DND-41 (cell line): ENCODE measurements at regions not wholly inside any gene's neighbourhood (a gene's known extent, or its start where the extent isn't known, plus 50 kb on each side); places are given as distances from the start of the nearest gene placed in this dataset.

ENCODE experiments used
- ATAC-seq: fragments of 200-7000 bp; cut with Tn5 transposase; 3 replicates; pipeline ENCODE4 v1.9.1; 2021; ENCODE audit warnings: low read depth; ENCODE audit not compliant: insufficient read depth
- DNase-seq: peaks from one replicate; pipeline ENCODE4 v3.0.0-alpha.2; 2020
- H2AFZ ChIP-seq: 2 replicates; pipeline ENCODE4 v1.6.0; 2012; ENCODE audit warnings: low read depth, low read length
- H3K27ac ChIP-seq: 2 replicates; pipeline ENCODE4 v1.5.1; 2012; ENCODE audit warnings: low read length, inconsistent platforms
- H3K27me3 ChIP-seq: fragments of 200-600 bp; sonication (generic); 2 replicates; pipeline ENCODE4 v1.6.0; 2012; ENCODE audit warnings: low read length, mild to moderate bottlenecking, inconsistent platforms; ENCODE audit not compliant: insufficient read depth, poor library complexity
- H3K36me3 ChIP-seq: 2 replicates; pipeline ENCODE4 v1.5.1; 2012; ENCODE audit warnings: low read length, inconsistent platforms; ENCODE audit not compliant: insufficient read depth
- H3K4me1 ChIP-seq: 2 replicates; pipeline ENCODE4 v1.5.1; 2012; ENCODE audit warnings: mild to moderate bottlenecking, low read length; ENCODE audit not compliant: insufficient read depth
- H3K4me2 ChIP-seq: 2 replicates; pipeline ENCODE4 v1.6.0; 2012; ENCODE audit warnings: mild to moderate bottlenecking, moderate library complexity, low read length, inconsistent platforms; ENCODE audit not compliant: insufficient read depth
- H3K4me3 ChIP-seq, 2 experiments: fragments of 200-600 bp in 1 of 2; shearing (Covaris generic) in 1 of 2; 2 replicates each; pipeline ENCODE4 v1.5.1; 2012 to 2016; ENCODE audit warnings: inconsistent platforms in 2 of 2, low read length in 2 of 2, mild to moderate bottlenecking in 2 of 2, low read depth in 1 of 2, moderate library complexity in 1 of 2
- H3K79me2 ChIP-seq: 2 replicates; pipeline ENCODE4 v1.6.0; 2012; ENCODE audit warnings: low read length, inconsistent platforms; ENCODE audit not compliant: insufficient read depth
- H3K9ac ChIP-seq: 2 replicates; pipeline ENCODE4 v1.6.0; 2012; ENCODE audit warnings: low read depth, mild to moderate bottlenecking, inconsistent platforms, low read length, moderate library complexity
- H3K9me3 ChIP-seq: 2 replicates; pipeline ENCODE4 v1.5.1; 2012; ENCODE audit warnings: low read length, moderate library complexity, mild to moderate bottlenecking, inconsistent platforms; ENCODE audit not compliant: insufficient read depth, severe bottlenecking
- H4K20me1 ChIP-seq: 2 replicates; pipeline ENCODE4 v1.6.0; 2012; ENCODE audit warnings: low read length; ENCODE audit not compliant: insufficient read depth
- EZH2 ChIP-seq: IDR thresholded peaks from 3 replicates; pipeline ENCODE4 v1.6.1; 2012; ENCODE audit warnings: borderline replicate concordance, low read depth, mild to moderate bottlenecking, moderate library complexity, low read length, inconsistent platforms; ENCODE audit not compliant: severe bottlenecking
- TF ChIP-seq, protein P1 (sequence below): IDR thresholded peaks from 2 replicates; pipeline ENCODE4 v1.5.1; 2012; ENCODE audit warnings: borderline replicate concordance, low read length, moderate library complexity, mild to moderate bottlenecking; ENCODE audit not compliant: poor library complexity, severe bottlenecking; ENCODE audit errors: extremely low read depth

DNA sequence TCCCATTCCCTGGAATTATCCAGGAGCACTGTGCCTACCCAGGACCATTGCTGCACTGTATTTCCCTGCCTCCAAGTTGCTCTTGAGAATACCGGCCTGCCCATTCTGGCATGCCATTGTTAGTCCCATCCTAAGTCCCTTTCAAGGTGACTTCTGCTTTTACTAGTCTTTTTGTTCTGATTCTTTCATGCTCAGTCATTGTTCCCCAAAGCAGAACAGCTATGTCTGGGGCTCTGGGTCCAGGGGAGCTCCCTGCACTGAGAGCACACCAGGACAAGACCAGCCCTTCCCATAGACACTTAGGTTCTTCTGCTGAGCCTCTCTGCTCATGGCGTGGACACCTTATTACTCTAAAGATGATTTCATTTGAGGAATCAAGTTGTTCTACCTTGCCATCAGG is 388.9 kb upstream of the KLF4 start:
- no peak overlapping the region for H3K4me2 ChIP-seq
- no peak overlapping the region for H3K4me3 ChIP-seq
- H3K27me3 ChIP-seq = no peaks in the 10 kb centered on the region
- H3K36me3 ChIP-seq = no peaks in the 10 kb centered on the region
- H3K9me3 ChIP-seq = no peaks in the 10 kb centered on the region
- no peak overlapping the region for H3K9ac ChIP-seq
- H3K27ac ChIP-seq = no peak overlapping the region
- DNase-seq (no peak), ATAC-seq (no peak)
- no peaks in the 10 kb centered on the region for H4K20me1 ChIP-seq
- TF ChIP-seq EZH2 = no peak
- TF ChIP-seq, protein P1, sequence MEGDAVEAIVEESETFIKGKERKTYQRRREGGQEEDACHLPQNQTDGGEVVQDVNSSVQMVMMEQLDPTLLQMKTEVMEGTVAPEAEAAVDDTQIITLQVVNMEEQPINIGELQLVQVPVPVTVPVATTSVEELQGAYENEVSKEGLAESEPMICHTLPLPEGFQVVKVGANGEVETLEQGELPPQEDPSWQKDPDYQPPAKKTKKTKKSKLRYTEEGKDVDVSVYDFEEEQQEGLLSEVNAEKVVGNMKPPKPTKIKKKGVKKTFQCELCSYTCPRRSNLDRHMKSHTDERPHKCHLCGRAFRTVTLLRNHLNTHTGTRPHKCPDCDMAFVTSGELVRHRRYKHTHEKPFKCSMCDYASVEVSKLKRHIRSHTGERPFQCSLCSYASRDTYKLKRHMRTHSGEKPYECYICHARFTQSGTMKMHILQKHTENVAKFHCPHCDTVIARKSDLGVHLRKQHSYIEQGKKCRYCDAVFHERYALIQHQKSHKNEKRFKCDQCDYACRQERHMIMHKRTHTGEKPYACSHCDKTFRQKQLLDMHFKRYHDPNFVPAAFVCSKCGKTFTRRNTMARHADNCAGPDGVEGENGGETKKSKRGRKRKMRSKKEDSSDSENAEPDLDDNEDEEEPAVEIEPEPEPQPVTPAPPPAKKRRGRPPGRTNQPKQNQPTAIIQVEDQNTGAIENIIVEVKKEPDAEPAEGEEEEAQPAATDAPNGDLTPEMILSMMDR = no peak
- no peak overlapping the region for H2AFZ ChIP-seq
- H3K79me2 ChIP-seq = no peaks in the 10 kb centered on the region
- H3K4me1 ChIP-seq = no peaks in the 10 kb centered on the region

DNA sequence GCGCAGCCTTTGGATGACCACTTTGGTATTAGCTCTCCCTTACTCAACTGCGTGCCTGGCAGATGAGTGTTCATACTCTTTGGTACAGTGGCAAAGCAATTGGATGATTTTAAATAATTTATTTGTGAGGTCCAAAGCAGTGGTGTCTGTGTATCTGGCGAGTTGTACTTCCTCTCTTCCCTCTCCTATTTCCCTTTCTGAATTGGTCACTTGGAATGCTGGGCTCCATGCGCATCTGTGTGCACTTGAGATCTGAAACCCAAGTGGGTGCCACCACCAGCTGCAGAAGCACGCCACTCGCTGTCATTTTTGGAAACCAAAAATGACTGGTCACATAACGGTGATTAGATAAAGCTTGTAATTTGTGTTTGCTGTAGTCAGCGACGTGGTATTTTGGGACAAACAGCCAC is 386.0 kb upstream of the KLF4 start:
- H3K27me3 ChIP-seq = no peaks in the 10 kb centered on the region
- ATAC-seq = no peak
- H3K9me3 ChIP-seq = no peaks in the 10 kb centered on the region
- H3K4me3 ChIP-seq = no peak overlapping the region
- no peaks in the 10 kb centered on the region for H3K79me2 ChIP-seq
- H2AFZ ChIP-seq = no peak overlapping the region
- H4K20me1 ChIP-seq = no peaks in the 10 kb centered on the region
- no peak overlapping the region for H3K27ac ChIP-seq
- H3K9ac ChIP-seq = no peak overlapping the region
- no peak overlapping the region for H3K4me2 ChIP-seq
- H3K4me1 ChIP-seq = no peaks in the 10 kb centered on the region
- TF ChIP-seq, protein P1 = no peak
- no peak for TF ChIP-seq EZH2
- DNase-seq = no peak
- H3K36me3 ChIP-seq = no peaks in the 10 kb centered on the region

DNA sequence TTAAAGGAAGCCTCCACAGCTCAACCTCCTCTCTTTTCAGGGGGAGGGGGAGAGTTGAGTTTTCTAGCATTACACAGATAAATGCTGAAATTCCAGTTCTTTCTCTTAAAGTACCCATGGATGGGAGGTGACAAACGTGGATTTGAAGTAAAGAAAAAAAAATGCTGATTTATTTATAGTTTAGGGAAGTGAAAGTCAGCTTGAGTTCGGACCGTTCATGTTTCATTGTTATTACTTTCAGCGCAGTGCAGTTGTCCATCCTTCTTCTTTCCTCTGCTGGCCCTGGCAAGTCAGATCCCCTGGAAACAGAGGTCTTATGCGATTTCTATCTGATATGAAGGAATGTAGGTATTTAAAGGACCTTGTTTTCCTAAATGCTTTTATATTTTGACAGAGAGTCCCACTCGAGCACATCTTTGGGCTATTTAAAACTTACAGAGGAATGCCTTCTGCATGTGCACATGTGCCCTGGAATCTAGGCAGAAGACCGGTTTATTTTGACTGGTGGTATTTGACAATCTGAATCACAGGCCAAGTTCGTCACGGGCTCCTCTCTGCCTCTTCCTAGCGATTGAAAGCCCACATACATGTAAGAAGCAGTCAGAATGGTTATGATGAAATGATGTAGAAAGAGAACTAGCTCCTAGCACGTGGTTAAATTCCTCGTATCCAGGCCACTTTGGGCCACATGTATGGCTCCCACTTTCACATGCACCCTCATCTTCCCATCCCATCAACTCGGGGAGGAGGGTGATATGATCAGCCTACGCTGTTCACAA is 385.2 kb upstream of the KLF4 start:
- TF ChIP-seq, protein P1 = no peak
- TF ChIP-seq EZH2 = no peak
- no peak overlapping the region for H3K27ac ChIP-seq
- no peaks in the 10 kb centered on the region for H3K4me1 ChIP-seq
- no peaks in the 10 kb centered on the region for H3K36me3 ChIP-seq
- no peak overlapping the region for H2AFZ ChIP-seq
- H3K4me3 ChIP-seq = no peak overlapping the region
- no peaks in the 10 kb centered on the region for H3K79me2 ChIP-seq
- no peaks in the 10 kb centered on the region for H4K20me1 ChIP-seq
- H3K27me3 ChIP-seq = no peaks in the 10 kb centered on the region
- H3K9ac ChIP-seq = no peak overlapping the region
- no peak for ATAC-seq
- H3K4me2 ChIP-seq = no peak overlapping the region
- DNase-seq = no peak
- no peaks in the 10 kb centered on the region for H3K9me3 ChIP-seq

DNA sequence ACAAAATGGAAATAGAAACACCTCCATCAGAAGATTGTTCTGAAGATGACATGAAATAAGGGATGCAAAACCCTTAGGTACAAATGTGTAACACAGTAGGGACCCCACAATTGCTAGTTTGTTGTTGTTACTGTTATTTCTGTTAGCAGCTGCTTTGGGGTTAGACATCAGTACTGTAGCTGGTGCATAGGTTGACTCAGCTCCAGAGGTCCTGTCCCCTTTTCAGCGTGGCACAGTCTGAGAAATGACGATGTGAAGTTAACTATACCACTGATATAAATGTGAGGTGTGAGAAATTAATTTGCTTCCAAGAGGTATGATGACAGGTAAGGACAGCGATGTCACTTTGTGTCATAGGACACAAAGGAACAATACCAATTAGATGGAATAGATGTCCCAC is 384.6 kb upstream of the KLF4 start:
- Histone ChIP-seq H3K27me3 (no peaks in the 10 kb centered on the region), H3K9me3 (no peaks in the 10 kb centered on the region), H3K4me2 (no peak overlapping the region), H2AFZ (no peak overlapping the region), H3K4me3 (no peak overlapping the region), H3K4me1 (no peaks in the 10 kb centered on the region), H3K79me2 (no peaks in the 10 kb centered on the region), H4K20me1 (no peaks in the 10 kb centered on the region), H3K27ac (no peak overlapping the region), H3K36me3 (no peaks in the 10 kb centered on the region), H3K9ac (no peak overlapping the region)
- ATAC-seq (no peak), DNase-seq (no peak)
- TF ChIP-seq, protein P1 = no peak
